GM13977 (cell line): ENCODE measurements at regions not wholly inside any gene's neighbourhood (a gene's known extent, or its start where the extent isn't known, plus 50 kb on each side); places are given as distances from the start of the nearest gene placed in this dataset.

ENCODE experiments used
- DNase-seq: peaks from one replicate; pipeline ENCODE4 v3.0.0; 2012; ENCODE audit warnings: low spot score
- CTCF ChIP-seq: IDR thresholded peaks from 2 replicates; pipeline ENCODE4 v1.5.1; 2012; ENCODE audit warnings: mild to moderate bottlenecking, control low read depth; ENCODE audit not compliant: insufficient read depth; ENCODE audit errors: extremely low read depth, missing control alignments
- in situ Hi-C: fragments of 300-500 bp; cut with MboI; formaldehyde crosslinking; loops from one replicate; pipeline ENCODE4 v1.12.0; 2022; ENCODE audit warnings: low sequenced_read_pairs, low pct_unique_long_range_greater_than_20kb, mixed read lengths, inconsistent platforms; ENCODE audit not compliant: unreplicated experiment

- no peak for DNase-seq
- in situ Hi-C loops, result no loop called here
- TF ChIP-seq CTCF, result no peak
Measured at GRCh38 chr15:62316413-62317060, 151.5 kb upstream of the C2CD4B start.

GRCh38 chr15:62320259-62320658 is 155.2 kb upstream of the C2CD4B start:
- no peak for DNase-seq
- no peak for TF ChIP-seq CTCF

GRCh38 chr15:62323353-62323890 is 158.3 kb upstream of the C2CD4B start:
- TF ChIP-seq CTCF, result no peak
- DNase-seq, result no peak
- in situ Hi-C loops, result no loop called here

More at GRCh38 chr15:62320259-62320658, 155.2 kb upstream of the C2CD4B start:
- in situ Hi-C loops, result no loop called here

- no peak for TF ChIP-seq CTCF
- in situ Hi-C loops, result no loop called here
- DNase-seq, result no peak
Measured at GRCh38 chr15:62324382-62324781, 159.3 kb upstream of the C2CD4B start.

- DNase-seq, result no peak
- no peak for TF ChIP-seq CTCF
- in situ Hi-C loops, result no loop called here
Measured at GRCh38 chr15:62325597-62325996, 160.5 kb upstream of the C2CD4B start.

- no peak for TF ChIP-seq CTCF
- in situ Hi-C loops, result no loop called here
- DNase-seq, result no peak
Measured at GRCh38 chr15:62326460-62327011, 161.5 kb upstream of the C2CD4B start.
